ENCODE measurements at regions not wholly inside any gene's neighbourhood (a gene's known extent, or its start where the extent isn't known, plus 50 kb on each side); places are given as distances from the start of the nearest gene placed in this dataset.

GRCh38 chr3:110296885-110297284 is 774.7 kb upstream of the NECTIN3 start:
- no peaks in the 10 kb centered on the region for H3K36me3 ChIP-seq (ENCODE audit: insufficient read depth, low read length, poor library complexity, severe bottlenecking)
- no peaks in the 10 kb centered on the region for H3K4me1 ChIP-seq (ENCODE audit: insufficient read depth, low read length, poor library complexity, severe bottlenecking)
- H3K4me3 ChIP-seq (ENCODE audit: low read depth, low read length, poor library complexity, severe bottlenecking) = no peak overlapping the region
- ChIA-PET POLR2A (ENCODE audit: low non-redundant PET) (no interaction called here), CTCF (no interaction called here)
- H3K27me3 ChIP-seq (replicated peaks; ENCODE audit: insufficient read depth, low read depth, low read length, poor library complexity) = no peaks in the 10 kb centered on the region
- no peak for DNase-seq (ENCODE audit: low spot score)
- intact Hi-C loops (cut with micrococcal nuclease; ENCODE audit: unreplicated experiment) = no loop called here
- no peak overlapping the region for H3K27ac ChIP-seq (ENCODE audit: low read depth, low read length, poor library complexity, severe bottlenecking)
- TF ChIP-seq, protein P1, sequence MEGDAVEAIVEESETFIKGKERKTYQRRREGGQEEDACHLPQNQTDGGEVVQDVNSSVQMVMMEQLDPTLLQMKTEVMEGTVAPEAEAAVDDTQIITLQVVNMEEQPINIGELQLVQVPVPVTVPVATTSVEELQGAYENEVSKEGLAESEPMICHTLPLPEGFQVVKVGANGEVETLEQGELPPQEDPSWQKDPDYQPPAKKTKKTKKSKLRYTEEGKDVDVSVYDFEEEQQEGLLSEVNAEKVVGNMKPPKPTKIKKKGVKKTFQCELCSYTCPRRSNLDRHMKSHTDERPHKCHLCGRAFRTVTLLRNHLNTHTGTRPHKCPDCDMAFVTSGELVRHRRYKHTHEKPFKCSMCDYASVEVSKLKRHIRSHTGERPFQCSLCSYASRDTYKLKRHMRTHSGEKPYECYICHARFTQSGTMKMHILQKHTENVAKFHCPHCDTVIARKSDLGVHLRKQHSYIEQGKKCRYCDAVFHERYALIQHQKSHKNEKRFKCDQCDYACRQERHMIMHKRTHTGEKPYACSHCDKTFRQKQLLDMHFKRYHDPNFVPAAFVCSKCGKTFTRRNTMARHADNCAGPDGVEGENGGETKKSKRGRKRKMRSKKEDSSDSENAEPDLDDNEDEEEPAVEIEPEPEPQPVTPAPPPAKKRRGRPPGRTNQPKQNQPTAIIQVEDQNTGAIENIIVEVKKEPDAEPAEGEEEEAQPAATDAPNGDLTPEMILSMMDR (conservative IDR thresholded peaks at IDR 0.05; ENCODE audit: low read depth, low read length) = no peak
- no TSS peak for BruUV-seq (replicated peaks)
- H3K9me3 ChIP-seq (ENCODE audit: low read depth, low read length, poor library complexity, severe bottlenecking) = no peaks in the 10 kb centered on the region

GRCh38 chr3:110301781-110302180 is 769.8 kb upstream of the NECTIN3 start:
- no peak for DNase-seq (ENCODE audit: low spot score)
- TF ChIP-seq, protein P1 (conservative IDR thresholded peaks at IDR 0.05; ENCODE audit: low read depth, low read length) = no peak
- no peak for TF ChIP-seq EZH2 (IDR thresholded peaks at IDR 0.05; ENCODE audit: borderline replicate concordance, low read depth, low read length, poor library complexity, severe bottlenecking)
- no peaks in the 10 kb centered on the region for H3K4me1 ChIP-seq (ENCODE audit: insufficient read depth, low read length, poor library complexity, severe bottlenecking)
- no TSS peak for BruUV-seq (replicated peaks)
- H3K27ac ChIP-seq (ENCODE audit: low read depth, low read length, poor library complexity, severe bottlenecking) = no peak overlapping the region
- H3K36me3 ChIP-seq (ENCODE audit: insufficient read depth, low read length, poor library complexity, severe bottlenecking) = no peaks in the 10 kb centered on the region
- POLR2A ChIA-PET (ENCODE audit: low non-redundant PET) = no interaction called here
- no peak overlapping the region for H3K4me3 ChIP-seq (ENCODE audit: low read depth, low read length, poor library complexity, severe bottlenecking)
- intact Hi-C loops (cut with micrococcal nuclease; ENCODE audit: unreplicated experiment) = no loop called here
- no peaks in the 10 kb centered on the region for H3K27me3 ChIP-seq (replicated peaks; ENCODE audit: insufficient read depth, low read depth, low read length, poor library complexity)
- H3K9me3 ChIP-seq (ENCODE audit: low read depth, low read length, poor library complexity, severe bottlenecking) = no peaks in the 10 kb centered on the region
- CTCF ChIA-PET = no interaction called here

DNA sequence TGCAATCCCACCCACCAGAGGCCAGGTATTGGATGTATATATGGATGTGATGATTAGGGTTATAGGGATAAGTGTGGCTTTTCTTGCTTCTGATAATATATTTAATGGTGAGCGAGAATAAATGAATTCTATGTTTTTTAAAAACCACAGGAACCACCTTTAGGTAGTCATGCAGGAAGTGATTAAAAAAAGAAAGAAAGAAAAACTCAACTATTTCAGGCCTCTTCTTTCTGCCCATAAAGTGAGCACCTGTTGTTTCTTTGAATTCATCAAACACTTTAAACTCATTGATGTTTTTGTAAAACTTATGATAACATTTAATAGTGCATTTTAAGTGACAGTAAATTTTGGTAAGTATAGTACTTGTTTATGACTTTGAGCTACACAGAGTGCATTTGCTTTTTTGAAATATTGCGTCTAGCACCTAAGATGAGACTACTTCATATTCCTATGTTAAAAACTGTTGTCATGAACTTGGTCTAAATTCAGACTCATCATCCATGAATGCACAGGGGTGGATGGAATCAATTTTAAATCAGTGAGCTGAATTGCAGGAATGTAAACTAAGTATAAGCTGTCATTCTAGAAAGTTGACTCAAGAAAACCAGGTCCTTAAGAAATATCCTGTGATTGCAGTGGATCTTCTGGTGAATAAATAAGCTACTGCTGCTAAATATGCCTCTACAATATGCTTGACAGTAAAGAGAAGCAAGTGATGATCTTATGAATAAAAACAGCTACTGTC is 764.4 kb upstream of the NECTIN3 start:
- no peak overlapping the region for H3K27ac ChIP-seq (ENCODE audit: low read depth, low read length, poor library complexity, severe bottlenecking)
- H3K4me1 ChIP-seq (ENCODE audit: insufficient read depth, low read length, poor library complexity, severe bottlenecking) = no peaks in the 10 kb centered on the region
- no peaks in the 10 kb centered on the region for H3K36me3 ChIP-seq (ENCODE audit: insufficient read depth, low read length, poor library complexity, severe bottlenecking)
- POLR2A ChIA-PET (ENCODE audit: low non-redundant PET) = no interaction called here
- no TSS peak for BruUV-seq (replicated peaks)
- H3K9me3 ChIP-seq (ENCODE audit: low read depth, low read length, poor library complexity, severe bottlenecking) = no peaks in the 10 kb centered on the region
- H3K4me3 ChIP-seq (ENCODE audit: low read depth, low read length, poor library complexity, severe bottlenecking) = no peak overlapping the region
- no peak for DNase-seq (ENCODE audit: low spot score)
- intact Hi-C loops (cut with micrococcal nuclease; ENCODE audit: unreplicated experiment) = no loop called here
- TF ChIP-seq EZH2 (IDR thresholded peaks at IDR 0.05; ENCODE audit: borderline replicate concordance, low read depth, low read length, poor library complexity, severe bottlenecking) = no peak
- TF ChIP-seq, protein P1 (conservative IDR thresholded peaks at IDR 0.05; ENCODE audit: low read depth, low read length) = no peak
- H3K27me3 ChIP-seq (replicated peaks; ENCODE audit: insufficient read depth, low read depth, low read length, poor library complexity) = no peaks in the 10 kb centered on the region
- CTCF ChIA-PET = no interaction called here

All from A673 (cell line).